ENCODE measurements at regions not wholly inside any gene's neighbourhood (a gene's known extent, or its start where the extent isn't known, plus 50 kb on each side); places are given as distances from the start of the nearest gene placed in this dataset.

DNA sequence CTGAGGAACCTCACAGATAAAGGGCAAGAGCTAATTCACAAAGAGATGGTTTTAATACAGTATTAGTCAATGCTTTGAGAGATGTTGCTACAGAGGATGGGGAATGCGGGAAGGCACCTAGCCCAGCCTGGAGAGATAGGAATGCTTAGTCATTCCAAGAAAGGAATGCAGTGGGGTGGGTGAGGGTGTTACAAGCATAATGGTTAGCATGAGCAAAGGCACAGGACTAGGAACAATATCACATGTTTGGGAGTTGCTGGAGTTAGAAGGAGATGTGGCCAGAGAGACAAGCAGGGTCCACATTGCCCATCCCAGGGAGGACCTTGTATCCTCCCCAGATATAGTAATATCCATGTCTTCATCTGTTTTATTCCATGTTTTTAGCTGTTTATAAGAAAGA lies 107.0 kb upstream of the OGFRL1 start:
- H3K27ac Mint-ChIP-seq (ENCODE audit: unreplicated experiment) = no peak overlapping the region
- peaks cover 5% of the 10 kb centered on the region for H3K36me3 Mint-ChIP-seq (ENCODE audit: unreplicated experiment)
- H3K4me3 Mint-ChIP-seq (ENCODE audit: unreplicated experiment) = no peak overlapping the region
- no peaks in the 10 kb centered on the region for H3K27me3 Mint-ChIP-seq (ENCODE audit: unreplicated experiment)
- no peak for DNase-seq (ENCODE audit: extremely low spot score, unreplicated experiment)
- peaks cover 7% of the 10 kb centered on the region for H3K4me1 Mint-ChIP-seq (ENCODE audit: unreplicated experiment)
- peaks cover 14% of the 10 kb centered on the region for H3K9me3 Mint-ChIP-seq (ENCODE audit: unreplicated experiment)
- TF ChIP-seq, protein P1, sequence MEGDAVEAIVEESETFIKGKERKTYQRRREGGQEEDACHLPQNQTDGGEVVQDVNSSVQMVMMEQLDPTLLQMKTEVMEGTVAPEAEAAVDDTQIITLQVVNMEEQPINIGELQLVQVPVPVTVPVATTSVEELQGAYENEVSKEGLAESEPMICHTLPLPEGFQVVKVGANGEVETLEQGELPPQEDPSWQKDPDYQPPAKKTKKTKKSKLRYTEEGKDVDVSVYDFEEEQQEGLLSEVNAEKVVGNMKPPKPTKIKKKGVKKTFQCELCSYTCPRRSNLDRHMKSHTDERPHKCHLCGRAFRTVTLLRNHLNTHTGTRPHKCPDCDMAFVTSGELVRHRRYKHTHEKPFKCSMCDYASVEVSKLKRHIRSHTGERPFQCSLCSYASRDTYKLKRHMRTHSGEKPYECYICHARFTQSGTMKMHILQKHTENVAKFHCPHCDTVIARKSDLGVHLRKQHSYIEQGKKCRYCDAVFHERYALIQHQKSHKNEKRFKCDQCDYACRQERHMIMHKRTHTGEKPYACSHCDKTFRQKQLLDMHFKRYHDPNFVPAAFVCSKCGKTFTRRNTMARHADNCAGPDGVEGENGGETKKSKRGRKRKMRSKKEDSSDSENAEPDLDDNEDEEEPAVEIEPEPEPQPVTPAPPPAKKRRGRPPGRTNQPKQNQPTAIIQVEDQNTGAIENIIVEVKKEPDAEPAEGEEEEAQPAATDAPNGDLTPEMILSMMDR (IDR thresholded peaks at IDR 0.05) = no peak

DNA sequence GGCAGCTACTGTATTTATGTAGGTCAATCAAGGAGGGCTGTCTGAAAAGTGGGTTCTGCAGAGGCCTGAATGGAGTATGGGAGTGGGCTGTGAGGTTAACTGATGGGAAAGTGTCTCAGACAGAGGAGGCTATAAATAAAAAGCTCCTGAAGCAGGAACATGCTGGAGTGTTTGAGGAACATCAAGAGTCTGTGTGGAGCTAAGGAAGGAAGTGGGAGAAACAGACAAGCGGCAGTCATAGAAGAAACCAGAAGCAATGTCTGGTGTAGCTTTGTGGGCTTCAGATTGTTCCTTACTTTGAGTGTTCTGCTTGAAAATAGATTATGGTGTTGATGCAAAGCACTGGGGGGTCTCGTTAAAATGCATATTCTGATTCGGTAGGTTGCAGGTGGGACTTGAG lies 101.5 kb upstream of the OGFRL1 start:
- peaks cover 2% of the 10 kb centered on the region for H3K27me3 Mint-ChIP-seq (ENCODE audit: unreplicated experiment)
- TF ChIP-seq, protein P1 (IDR thresholded peaks at IDR 0.05) = no peak
- peaks cover 5% of the 10 kb centered on the region for H3K36me3 Mint-ChIP-seq (ENCODE audit: unreplicated experiment)
- H3K4me1 Mint-ChIP-seq (ENCODE audit: unreplicated experiment) = no peaks in the 10 kb centered on the region
- no peak overlapping the region for H3K4me3 Mint-ChIP-seq (ENCODE audit: unreplicated experiment)
- no peak for DNase-seq (ENCODE audit: extremely low spot score, unreplicated experiment)
- no peak overlapping the region for H3K27ac Mint-ChIP-seq (ENCODE audit: unreplicated experiment)
- peaks cover 14% of the 10 kb centered on the region for H3K9me3 Mint-ChIP-seq (ENCODE audit: unreplicated experiment)

DNA sequence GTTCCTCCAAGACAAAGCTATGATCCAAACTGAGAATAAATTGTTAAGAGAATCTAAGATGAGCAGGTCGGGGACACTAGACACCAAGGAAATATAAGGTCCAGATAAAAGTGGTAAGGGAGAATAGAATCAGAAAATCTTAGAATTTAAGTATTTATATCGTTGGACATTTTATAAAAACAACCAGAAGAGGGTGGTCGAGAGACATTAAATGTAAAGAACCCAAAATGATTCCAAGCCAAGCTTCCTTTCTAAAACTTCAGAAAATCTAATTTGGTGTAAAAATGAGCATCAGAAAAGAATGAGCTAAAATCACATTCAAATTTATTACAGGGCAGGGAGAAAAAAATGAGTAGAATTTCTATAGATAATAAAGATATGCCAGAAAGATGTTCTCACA lies 97.8 kb upstream of the OGFRL1 start:
- Mint-ChIP-seq H3K36me3 (ENCODE audit: unreplicated experiment) (no peaks in the 10 kb centered on the region), H3K4me3 (ENCODE audit: unreplicated experiment) (no peak overlapping the region), H3K27me3 (ENCODE audit: unreplicated experiment) (peaks cover 2% of the 10 kb centered on the region), H3K4me1 (ENCODE audit: unreplicated experiment) (peaks cover 8% of the 10 kb centered on the region), H3K27ac (ENCODE audit: unreplicated experiment) (no peak overlapping the region), H3K9me3 (ENCODE audit: unreplicated experiment) (peaks cover 6% of the 10 kb centered on the region)
- DNase-seq (ENCODE audit: extremely low spot score, unreplicated experiment) = no peak
- TF ChIP-seq, protein P1 (IDR thresholded peaks at IDR 0.05) = peak; percentile 68

DNA sequence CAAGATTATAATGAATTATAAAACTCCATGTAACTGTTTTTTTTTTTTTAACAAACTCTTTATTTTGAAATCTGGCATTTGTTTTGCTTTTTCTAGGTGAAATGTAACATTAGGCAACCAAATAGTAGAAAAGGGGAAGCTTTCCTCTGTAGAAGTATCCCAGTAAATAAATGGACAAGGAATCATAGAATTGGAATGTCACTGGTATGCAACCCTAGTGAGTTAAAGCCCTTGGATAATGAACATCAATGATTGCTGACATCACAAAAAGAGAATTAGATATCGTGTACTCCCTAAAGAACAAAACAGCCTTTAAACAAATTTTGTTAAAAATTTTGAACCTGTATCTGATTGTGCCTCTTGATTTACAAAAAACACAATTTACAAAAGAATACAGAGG lies 93.9 kb upstream of the OGFRL1 start:
- DNase-seq (ENCODE audit: extremely low spot score, unreplicated experiment) = no peak
- Mint-ChIP-seq H3K4me1 (ENCODE audit: unreplicated experiment) (peaks cover 17% of the 10 kb centered on the region), H3K27ac (ENCODE audit: unreplicated experiment) (no peak overlapping the region), H3K4me3 (ENCODE audit: unreplicated experiment) (no peak overlapping the region), H3K9me3 (ENCODE audit: unreplicated experiment) (peaks cover 6% of the 10 kb centered on the region), H3K27me3 (ENCODE audit: unreplicated experiment) (peaks cover 2% of the 10 kb centered on the region), H3K36me3 (ENCODE audit: unreplicated experiment) (no peaks in the 10 kb centered on the region)
- TF ChIP-seq, protein P1 (IDR thresholded peaks at IDR 0.05) = no peak

DNA sequence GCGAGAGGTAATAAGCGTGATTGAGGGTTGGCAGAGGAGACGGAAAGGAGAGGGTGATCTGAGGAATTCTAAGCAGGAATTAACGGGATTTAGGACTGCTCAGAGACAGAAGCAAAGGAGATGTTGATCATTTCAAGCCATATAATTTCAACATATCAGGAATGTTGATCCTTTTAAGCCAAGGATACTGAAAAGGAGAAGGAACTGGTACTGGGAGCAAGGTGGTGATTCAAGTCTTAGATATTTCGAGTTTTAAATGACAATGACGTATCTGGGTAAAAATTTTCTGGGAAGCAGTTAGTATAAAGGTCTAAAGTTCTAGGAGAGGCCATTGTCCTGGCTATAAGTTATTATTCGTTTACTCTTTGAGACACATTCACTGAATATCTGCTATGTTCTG lies 91.3 kb upstream of the OGFRL1 start:
- Mint-ChIP-seq H3K36me3 (ENCODE audit: unreplicated experiment) (no peaks in the 10 kb centered on the region), H3K9me3 (ENCODE audit: unreplicated experiment) (peaks cover 6% of the 10 kb centered on the region), H3K27ac (ENCODE audit: unreplicated experiment) (no peak overlapping the region), H3K27me3 (ENCODE audit: unreplicated experiment) (no peaks in the 10 kb centered on the region), H3K4me1 (ENCODE audit: unreplicated experiment) (peaks cover 17% of the 10 kb centered on the region), H3K4me3 (ENCODE audit: unreplicated experiment) (no peak overlapping the region)
- no peak for DNase-seq (ENCODE audit: extremely low spot score, unreplicated experiment)
- TF ChIP-seq, protein P1 (IDR thresholded peaks at IDR 0.05) = no peak

Data from osteocyte (in vitro differentiated cells).